ENCODE measurements at regions not wholly inside any gene's neighbourhood (a gene's known extent, or its start where the extent isn't known, plus 50 kb on each side); places are given as distances from the start of the nearest gene placed in this dataset.

- no peak overlapping the region for H3K4me3 ChIP-seq (ENCODE audit: control insufficient read depth in 2 of 3, extremely low read depth in 1 of 3, insufficient read depth in 2 of 3, low read depth in 1 of 3, low read length in 3 of 3)
- H3K36me3 ChIP-seq (ENCODE audit: control insufficient read depth in 2 of 2, extremely low read depth in 1 of 2, insufficient read depth in 2 of 2, low read length in 2 of 2): no peaks in the 10 kb centered on the region
- peak overlapping the region; percentile 78 for H2AFZ ChIP-seq (ENCODE audit: control insufficient read depth, low read length)
- no peak overlapping the region for H3K9ac ChIP-seq (ENCODE audit: control insufficient read depth, extremely low read depth, insufficient read depth, low read length)
- H3K9me3 ChIP-seq (ENCODE audit: control insufficient read depth, low read depth, low read length): peaks cover 2% of the 10 kb centered on the region
- H3K27ac ChIP-seq (ENCODE audit: control insufficient read depth, insufficient read depth, low read length): no peak overlapping the region
- TF ChIP-seq EZH2 (IDR thresholded peaks at IDR 0.05; ENCODE audit: low read length) (no peak), CTCF (optimal IDR thresholded peaks at IDR 0.05 in 1 of 3, IDR thresholded peaks at IDR 0.05 in 1 of 3, conservative IDR thresholded peaks at IDR 0.05 in 1 of 3; ENCODE audit: extremely low read depth in 1 of 3, insufficient read depth in 2 of 3, low read length in 3 of 3) (no peak)
- peaks cover 10% of the 10 kb centered on the region for H3K4me1 ChIP-seq (ENCODE audit: control insufficient read depth, extremely low read depth, insufficient read depth, low read length)
- H4K20me1 ChIP-seq (ENCODE audit: control insufficient read depth, extremely low read depth, insufficient read depth, low read length): no peaks in the 10 kb centered on the region
- H3K4me2 ChIP-seq (ENCODE audit: control insufficient read depth, extremely low read depth, insufficient read depth, low read depth, low read length): peak overlapping the region; percentile 48
- H3K27me3 ChIP-seq (ENCODE audit: control insufficient read depth, extremely low read depth, insufficient read depth, low read length): no peaks in the 10 kb centered on the region
- FAIRE-seq (peak; percentile 52), DNase-seq (ENCODE audit: low read depth, low spot score) (peak; percentile 17)
- no peaks in the 10 kb centered on the region for H3K79me2 ChIP-seq (ENCODE audit: control insufficient read depth, insufficient read depth, low read length)
- dilution Hi-C loops (cut with MboI; ENCODE audit: extremely low pct_ligation_motif_present, low sequenced_read_pairs): no loop called here
- H3K9me1 ChIP-seq (ENCODE audit: control insufficient read depth, extremely low read depth, insufficient read depth, low read length): no peaks in the 10 kb centered on the region
These were observed 175.8 kb upstream of the SPAG17 start for GRCh38 chr1:118360817-118361216.

- Histone ChIP-seq H3K36me3 (ENCODE audit: control insufficient read depth in 2 of 2, extremely low read depth in 1 of 2, insufficient read depth in 2 of 2, low read length in 2 of 2) (no peaks in the 10 kb centered on the region), H3K9me1 (ENCODE audit: control insufficient read depth, extremely low read depth, insufficient read depth, low read length) (no peaks in the 10 kb centered on the region), H3K4me1 (ENCODE audit: control insufficient read depth, extremely low read depth, insufficient read depth, low read length) (no peaks in the 10 kb centered on the region), H3K9ac (ENCODE audit: control insufficient read depth, extremely low read depth, insufficient read depth, low read length) (no peak overlapping the region), H2AFZ (ENCODE audit: control insufficient read depth, low read length) (no peak overlapping the region), H3K79me2 (ENCODE audit: control insufficient read depth, insufficient read depth, low read length) (no peaks in the 10 kb centered on the region), H3K4me2 (ENCODE audit: control insufficient read depth, extremely low read depth, insufficient read depth, low read depth, low read length) (no peak overlapping the region), H3K27me3 (ENCODE audit: control insufficient read depth, extremely low read depth, insufficient read depth, low read length) (no peaks in the 10 kb centered on the region), H4K20me1 (ENCODE audit: control insufficient read depth, extremely low read depth, insufficient read depth, low read length) (no peaks in the 10 kb centered on the region), H3K9me3 (ENCODE audit: control insufficient read depth, low read depth, low read length) (no peaks in the 10 kb centered on the region), H3K27ac (ENCODE audit: control insufficient read depth, insufficient read depth, low read length) (no peak overlapping the region), H3K4me3 (ENCODE audit: control insufficient read depth in 2 of 3, extremely low read depth in 1 of 3, insufficient read depth in 2 of 3, low read depth in 1 of 3, low read length in 3 of 3) (no peak overlapping the region)
- dilution Hi-C loops (cut with MboI; ENCODE audit: extremely low pct_ligation_motif_present, low sequenced_read_pairs): no loop called here
- TF ChIP-seq CTCF (optimal IDR thresholded peaks at IDR 0.05 in 1 of 3, IDR thresholded peaks at IDR 0.05 in 1 of 3, conservative IDR thresholded peaks at IDR 0.05 in 1 of 3; ENCODE audit: extremely low read depth in 1 of 3, insufficient read depth in 2 of 3, low read length in 3 of 3) (no peak), EZH2 (IDR thresholded peaks at IDR 0.05; ENCODE audit: low read length) (no peak)
- DNase-seq (ENCODE audit: low read depth, low spot score) (no peak), FAIRE-seq (no peak)
These were observed 161.9 kb upstream of the SPAG17 start for GRCh38 chr1:118346936-118347335.
